Hematopoietic multipotent progenitor cell (in vitro differentiated cells): ENCODE measurements at regions not wholly inside any gene's neighbourhood (a gene's known extent, or its start where the extent isn't known, plus 50 kb on each side); places are given as distances from the start of the nearest gene placed in this dataset.
"Not testable (repeated sequence)": the region's sequence is repeated elsewhere in the genome, so short reads cannot be mapped to it uniquely, and the experiment has no call there.

Experiments
- DNase-seq, 3 donors: peaks; one replicate each; pipeline ENCODE4 v3.0.0-alpha.2; 2011 to 2015; ENCODE audit warnings: low read depth in 2 of 3, low spot score in 2 of 3

DNA sequence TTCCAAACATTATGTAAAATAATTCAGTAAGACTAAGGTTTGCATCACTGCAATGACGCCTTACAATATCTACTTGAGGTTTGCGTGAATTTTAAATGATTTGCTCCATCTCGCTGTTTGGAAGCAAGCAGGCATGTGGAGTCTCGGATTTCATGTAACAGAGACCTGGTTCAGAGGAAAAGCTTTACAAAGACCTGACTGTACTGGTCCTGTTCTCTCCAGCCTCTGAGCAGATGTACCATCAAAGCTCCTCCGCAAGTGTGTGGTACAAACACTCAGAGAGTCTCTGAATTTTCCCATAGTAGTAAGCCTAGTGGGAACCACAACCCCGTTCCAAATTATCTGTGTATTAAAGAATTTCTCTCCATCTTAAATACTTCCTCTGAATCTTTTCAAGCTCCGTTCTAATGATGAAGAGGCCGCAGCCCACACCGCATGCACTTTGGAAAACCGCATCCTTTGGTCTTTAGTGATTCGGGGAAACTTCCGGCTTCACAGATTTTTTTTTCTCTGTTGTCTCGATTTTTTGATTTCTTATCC is 728.1 kb upstream of the SOX11 start:
- DNase-seq = no peak

DNA sequence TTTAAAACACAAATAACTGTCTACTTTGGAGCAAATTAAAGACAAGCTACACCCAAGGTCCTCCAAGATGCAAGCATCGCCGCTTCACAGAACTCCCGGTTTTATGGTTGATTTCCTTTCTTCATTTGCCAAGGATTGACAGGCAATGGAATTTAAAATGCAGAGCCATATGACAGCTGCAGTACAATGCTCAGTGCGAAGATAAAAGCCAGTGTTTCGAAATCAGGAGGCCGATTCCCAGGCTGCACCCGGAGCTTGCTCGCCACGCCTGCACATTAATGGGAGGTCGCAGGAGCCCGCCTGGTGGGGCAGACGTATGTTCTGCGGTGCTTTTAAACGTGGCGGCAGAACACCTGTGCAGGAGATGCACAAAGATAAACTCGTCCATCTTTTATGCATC is 727.6 kb upstream of the SOX11 start:
- DNase-seq = no peak

DNA sequence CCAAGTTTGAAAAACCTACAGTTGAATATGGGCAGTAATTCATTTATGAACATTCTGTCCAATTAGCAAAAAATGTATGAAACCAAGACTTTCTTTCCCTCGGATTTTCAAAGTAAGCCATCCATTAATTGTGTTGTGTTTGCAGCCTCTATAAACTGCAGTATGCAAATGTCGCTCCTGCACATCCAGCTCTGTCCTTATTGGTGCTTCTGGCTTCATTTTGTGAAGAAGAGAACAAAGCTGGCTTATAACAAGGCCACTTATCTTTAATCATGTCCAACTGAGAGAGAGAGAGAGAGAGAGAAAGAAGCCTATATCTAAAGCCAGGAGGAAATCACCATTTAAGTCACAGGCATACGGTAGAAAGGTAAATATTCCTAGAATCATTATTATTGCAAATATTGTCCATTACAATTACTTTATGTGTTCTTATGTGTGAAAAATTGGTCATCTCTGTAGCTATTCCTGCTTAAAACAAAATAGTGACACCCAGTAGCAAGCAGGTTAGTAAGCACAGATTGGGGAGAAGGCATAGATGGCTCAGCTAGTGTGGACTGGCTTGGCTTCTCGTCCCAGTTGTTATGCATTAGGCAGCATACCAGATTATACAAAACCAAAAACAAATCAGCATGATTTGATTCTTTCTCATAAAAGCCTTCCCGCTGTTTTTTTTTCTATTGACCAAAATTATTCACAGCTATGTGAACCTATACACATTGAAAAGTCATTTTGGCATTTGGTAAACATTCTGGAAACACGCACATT is 726.4 kb upstream of the SOX11 start:
- no peak for DNase-seq

DNA sequence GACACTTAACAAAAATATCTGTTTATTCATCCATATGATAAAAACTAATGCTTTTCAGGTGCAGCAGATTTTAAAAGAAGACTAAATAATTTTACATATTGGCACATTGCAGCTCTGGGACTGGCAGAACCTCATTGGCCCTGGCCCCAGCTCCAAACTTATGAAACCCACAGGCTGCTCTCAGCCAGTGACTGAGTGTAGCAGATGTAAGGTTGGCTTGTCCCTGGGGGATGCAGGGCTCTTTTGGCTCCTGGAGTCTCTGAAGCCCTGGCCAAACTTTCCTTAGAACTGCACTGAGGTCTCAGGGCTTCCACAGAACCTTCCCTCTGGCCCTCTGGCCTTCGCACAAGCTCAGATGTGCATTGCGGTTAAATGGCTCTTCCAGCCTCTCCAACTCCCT is 725.0 kb upstream of the SOX11 start:
- DNase-seq = no peak

DNA sequence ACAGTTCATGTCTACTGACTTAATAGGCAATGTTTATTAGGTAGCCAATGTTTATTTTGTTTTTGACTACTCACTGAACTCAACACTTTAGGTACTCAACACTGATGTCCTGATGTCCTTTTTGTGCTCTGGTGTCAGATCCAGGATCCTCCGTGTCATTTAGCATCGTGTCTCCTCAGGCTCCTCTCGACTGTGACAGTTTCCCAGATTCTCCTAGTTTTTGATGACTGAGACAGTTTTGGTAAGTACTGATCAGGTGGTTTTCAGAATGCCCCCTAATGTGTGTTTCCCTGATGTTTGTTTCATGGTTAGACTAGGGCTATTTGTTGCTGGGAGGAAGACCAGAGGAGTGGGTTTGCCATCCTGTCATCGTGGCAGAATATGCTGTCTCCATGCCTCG is 719.7 kb upstream of the SOX11 start:
- DNase-seq = no peak

DNA sequence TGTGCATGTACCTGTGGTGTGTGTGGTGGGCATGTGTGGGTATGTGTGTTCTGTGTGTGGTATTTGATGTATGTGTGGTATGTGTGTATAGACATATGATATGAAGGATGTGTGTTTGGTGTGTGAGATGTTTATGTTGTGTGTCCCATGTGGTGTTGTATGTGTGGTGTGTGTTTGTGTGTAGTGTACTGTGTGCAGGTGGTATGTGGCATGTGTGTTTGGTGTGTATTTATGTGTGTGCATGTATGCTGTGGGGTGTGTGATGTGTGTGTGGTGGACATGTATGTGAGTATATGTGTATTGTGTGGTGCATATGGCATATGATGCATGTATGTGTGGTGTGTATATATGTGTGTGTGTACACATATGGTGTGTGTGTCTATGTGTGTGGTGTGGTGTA is 718.8 kb upstream of the SOX11 start:
- no peak for DNase-seq

DNA sequence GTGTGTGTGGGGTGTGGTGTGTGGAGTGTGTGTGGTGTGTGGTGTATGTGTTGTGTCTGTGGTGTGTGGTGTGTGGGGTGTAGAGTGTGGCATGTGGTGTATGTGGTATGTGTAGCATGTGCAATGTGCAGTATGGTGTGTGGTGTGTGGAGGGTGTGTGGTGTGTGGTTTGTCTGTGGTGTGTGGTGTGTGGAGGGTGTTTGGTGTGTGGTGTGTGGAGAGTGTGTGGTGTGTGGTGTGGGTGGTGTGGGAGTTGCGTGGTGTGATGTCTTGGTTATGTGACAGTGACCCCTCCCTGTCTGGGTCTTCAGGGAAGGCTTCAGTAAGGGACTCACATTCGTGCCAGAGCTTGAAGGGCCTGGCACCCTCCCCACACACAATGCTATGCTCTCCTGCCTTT is 718.2 kb upstream of the SOX11 start:
- DNase-seq = peak in 1 of 3 donors; percentile 0

DNA sequence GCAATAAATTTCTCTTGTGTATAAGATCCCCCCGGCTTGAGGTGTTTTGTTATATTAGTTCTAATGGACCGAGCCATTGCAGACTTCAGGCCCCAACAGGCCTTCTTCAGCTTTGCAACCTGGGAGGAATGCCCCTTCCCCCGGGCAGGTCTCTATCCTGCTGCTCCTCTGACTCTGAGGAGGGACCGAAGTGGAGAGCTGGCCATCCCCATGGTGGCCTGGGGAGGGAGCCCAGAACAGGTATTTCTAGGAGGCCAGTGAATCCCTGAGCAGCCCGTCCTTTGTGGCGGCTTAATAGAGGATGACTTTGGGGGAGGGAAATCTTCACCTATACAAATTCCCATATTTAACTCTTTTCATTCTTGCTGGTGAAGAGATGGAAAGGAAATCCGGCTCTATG is 715.8 kb upstream of the SOX11 start:
- no peak for DNase-seq

DNA sequence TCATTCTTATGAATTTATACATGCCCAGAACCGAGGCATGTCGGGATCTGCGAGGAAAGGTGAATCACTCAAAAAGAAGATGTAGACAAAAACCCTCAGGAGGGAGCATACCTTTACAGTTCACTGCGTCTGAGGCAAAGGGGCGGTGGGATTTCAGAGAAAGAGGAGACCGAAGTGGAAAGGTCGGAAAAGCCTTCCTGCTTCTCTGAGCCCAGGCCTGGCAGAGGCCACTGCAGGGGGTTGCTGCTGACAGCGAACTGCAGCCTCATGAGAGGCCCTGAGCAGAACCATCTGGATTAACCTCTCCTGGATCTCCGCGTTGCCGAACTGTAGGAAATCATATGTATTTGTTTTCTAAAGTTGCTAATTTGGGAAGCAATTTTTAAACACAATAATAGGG is 713.1 kb upstream of the SOX11 start:
- no peak for DNase-seq

DNA sequence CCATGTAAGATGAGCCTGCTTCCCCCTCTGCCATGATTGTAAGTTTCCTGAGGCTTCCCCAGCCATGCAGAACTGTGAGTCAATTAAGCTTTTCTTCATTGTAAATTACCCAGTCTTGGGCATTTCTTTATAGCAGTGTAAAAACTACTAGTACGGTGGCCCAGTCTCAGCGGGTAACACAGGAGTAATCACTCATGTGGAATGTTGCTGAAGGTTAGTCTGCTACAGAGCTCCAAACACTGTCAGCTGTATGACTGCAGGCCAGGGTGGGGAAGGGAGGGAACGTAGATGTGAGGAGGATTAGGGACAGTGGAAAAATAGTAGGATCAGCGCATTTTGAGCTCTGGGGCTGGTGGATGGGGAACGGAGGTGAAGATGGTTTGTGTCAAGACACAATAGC is 711.2 kb upstream of the SOX11 start:
- no peak for DNase-seq

DNA sequence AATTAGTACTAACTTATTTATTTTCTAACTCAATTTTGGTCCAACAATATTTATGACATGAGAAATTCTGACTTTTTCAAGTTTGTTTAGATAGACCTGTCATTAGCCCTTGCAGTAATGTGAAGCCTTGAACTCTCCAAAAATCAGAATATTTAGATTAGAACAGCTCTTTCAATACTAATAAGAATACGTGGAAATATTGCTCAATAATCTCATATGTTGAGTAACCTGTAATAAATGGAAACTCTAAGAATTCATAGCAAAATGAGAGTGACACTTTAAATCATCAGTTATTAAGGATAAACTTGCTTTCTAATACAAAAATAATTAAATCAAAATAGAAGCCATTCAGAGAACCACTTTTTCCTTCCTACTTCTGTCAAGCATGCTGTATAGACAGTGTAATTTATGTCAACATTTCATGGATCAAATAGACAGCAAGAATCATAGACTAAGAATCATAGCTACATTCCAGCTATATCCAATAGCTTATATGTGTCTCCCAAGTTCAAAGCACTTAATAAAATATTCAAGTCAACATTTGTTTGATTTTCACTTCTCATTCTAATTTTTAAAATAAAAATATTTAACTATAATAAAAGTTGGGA is 710.3 kb upstream of the SOX11 start:
- no peak for DNase-seq

DNA sequence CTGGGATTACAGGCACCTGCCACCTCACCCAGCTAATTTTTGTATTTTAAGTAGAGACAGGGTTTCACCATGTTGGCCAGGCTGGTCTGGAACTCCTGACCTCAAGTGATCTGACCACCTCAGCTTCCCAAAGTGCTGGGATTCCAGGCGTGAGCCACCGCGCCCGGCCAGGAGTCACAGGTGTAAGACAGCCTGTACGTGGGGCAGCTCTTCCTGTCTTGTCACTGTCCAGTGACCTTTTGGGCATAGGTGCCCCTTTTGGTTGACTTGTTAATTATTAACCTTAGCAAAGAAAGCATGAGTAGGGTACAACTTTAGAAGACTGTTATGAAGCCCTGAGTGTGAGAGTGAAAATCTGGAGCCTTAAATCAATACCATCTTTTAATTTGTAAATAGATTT is 703.7 kb upstream of the SOX11 start:
- not testable (repeated sequence) for DNase-seq

DNA sequence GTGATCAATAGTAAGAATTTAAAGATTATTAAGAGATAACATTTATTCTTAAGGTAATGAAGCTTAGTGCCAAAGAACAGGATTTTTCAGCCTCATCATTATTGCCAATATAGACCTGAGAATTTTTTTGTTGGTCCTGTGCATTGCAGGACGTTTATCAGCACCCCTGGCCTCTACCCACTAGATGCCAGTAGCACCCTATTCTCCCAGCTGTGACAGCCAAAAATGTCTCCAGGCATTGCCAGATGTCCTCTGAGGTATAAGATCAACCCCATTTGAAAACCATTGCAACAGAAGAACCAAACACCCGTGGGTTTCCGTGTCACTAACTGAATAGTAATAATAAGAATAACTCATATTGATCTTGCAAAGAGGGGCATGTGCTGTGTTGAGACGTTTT is 700.0 kb upstream of the SOX11 start:
- DNase-seq = no peak

DNA sequence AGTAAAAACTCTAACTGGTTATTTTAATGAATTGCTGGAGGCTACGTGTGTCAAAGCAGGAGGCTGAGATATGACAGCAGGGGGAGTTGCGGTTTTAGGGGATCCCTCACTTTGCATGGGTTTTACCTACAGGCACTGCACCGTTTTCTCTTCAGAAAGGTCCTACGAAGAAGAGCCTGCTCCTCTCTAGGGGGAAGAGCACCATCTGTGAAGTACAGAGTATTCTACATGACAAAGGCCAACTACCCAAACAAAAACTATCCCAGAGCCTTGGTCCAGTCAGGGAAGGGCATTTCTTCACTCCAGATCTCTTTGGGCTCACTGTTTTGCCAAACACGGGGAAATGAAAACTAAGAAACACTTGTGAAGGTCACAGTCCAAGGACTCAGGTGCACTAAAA is 696.7 kb upstream of the SOX11 start:
- no peak for DNase-seq

DNA sequence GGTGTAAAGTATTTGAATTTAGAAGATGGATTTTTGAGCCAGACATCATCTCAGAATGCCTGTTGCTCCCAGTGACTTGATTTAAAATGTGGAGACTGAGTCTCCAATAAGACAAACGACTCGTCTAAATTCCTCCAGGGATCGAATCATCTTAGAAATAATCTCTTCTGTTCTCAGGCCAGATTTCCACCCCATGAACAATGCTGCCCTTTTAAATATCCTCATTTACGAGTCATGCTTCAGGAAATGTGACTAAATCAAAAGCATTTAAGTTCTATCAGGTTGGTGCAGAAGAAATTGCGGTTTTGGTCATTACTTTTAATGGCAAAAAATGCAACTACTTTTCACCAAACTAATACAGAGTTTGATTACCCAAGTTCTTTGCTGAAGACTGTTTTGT is 684.6 kb upstream of the SOX11 start:
- DNase-seq = no peak

DNA sequence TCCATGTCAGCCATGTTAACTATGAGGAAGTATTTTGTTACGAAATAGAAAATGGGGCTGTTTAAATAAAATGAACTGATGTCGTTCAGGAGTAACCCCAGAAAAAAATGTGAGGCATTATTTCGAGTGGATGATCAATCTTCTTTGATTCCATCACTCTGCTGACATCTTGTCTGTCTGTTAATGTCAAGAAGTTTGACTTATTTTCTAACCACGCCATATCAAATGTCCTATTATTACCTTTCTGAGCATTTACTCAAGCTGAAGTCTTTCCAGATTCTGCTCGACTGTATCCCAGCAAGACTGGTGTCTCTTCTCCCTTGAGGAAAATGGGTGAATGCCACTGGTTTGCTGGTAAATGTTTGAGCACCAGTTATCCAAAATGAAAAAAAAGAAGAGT is 672.9 kb upstream of the SOX11 start:
- DNase-seq = no peak

DNA sequence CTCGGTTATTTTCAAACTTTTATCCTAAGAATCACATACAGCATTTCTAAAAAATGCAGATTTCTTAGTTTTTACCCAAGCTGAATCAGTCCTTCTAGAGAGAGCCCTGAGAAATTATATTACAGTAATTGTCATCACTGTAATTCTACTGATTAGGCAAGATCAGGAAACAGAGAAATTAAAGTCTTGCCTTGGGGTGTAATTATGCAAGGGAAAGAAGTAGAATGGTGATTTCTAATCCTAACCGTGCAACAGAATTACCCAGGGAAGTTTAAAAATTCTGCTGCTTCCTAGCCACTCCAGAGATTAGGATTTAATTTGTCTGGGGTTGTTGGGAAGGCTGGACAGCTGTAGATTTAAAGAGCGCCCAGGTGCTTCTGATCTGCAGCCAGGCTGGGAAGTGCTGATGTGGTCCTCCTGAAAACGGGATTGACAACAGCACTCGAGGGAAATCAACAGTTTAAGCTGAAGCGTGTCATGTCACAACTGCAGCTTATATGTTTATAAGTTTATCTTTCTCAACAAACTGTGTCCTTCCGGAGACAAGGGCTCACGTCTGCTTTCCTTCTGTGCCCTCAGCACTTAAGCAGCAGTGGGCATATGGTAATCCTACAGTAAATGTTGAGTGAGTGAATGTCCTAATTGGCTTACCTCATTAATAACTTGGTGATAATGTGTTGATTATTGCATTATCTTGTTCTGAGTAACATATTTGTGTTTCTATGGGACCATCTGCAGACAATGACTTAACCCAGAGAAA is 671.9 kb upstream of the SOX11 start:
- DNase-seq = no peak

DNA sequence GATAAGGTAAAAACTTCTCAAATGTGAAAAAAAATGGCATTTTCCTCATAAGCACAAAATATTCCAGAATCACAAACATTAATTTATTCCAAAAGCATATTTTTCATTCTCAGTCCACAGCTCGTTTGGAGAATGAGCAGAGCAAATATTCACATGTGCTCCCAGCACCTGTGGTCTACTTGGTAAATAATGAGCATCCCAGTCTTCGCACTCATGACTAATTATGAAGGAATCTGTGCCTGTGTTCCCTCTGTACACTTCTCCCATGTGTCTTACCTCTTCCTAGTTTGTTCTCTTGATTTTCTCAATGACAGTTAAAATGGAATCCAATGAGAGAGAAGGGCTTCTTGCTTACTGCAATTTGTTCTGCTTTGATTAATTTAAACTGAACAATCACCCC is 671.0 kb upstream of the SOX11 start:
- no peak for DNase-seq

DNA sequence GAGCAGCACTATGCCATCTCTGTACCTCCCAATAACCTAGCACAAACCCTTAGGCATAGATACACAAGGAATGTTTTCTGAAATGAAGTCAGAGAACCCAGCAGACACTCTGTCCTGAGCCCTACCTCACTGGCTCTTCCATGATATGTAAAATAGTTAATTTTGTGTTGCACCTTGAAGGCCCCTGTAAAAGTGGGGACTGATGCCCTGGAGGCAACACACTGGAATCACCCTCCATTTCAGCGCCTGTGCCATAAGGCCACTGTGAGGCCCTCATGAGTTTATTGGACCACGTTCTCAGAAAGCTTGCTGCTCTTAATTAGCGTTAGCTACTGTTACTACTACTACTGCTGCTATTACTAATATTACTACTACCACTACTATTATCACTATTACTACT is 670.1 kb upstream of the SOX11 start:
- no peak for DNase-seq

DNA sequence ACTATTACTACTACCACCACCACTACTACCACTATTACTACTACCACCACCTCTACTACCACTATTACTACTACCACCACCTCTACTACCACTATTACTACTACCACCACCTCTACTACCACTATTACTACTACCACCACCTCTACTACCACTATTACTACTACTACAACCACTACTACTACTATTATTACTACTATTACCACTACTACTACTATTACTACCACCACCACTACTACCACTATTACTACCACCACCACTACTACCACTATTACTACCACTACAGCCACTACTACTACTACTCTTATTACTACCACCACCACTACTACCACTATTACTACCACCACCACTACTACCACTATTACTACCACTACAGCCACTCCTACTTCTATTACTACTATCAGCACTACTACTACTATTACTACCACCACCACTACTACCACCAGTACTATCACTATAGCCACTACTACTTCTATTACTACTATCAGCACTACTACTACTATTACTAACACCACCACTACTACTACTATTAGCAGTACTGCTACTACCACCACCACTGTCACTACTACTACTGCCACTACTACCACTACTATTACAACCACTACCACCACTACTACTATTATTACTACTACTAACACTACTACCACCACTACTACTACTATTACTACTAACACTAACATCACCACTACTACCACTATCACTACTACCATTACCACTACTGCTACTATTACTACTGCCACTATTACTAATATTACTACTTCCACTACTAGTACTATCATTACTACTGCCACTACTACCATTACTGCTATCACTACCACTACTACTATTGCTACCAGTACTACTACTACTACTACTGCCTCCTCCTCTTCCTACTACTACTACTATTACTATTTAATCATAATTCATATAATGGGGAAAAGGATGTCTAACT is 669.2 kb upstream of the SOX11 start:
- DNase-seq = not testable (repeated sequence)
